Parathyroid adenoma (tissue), 2 donors: ENCODE measurements at regions not wholly inside any gene's neighbourhood (a gene's known extent, or its start where the extent isn't known, plus 50 kb on each side); places are given as distances from the start of the nearest gene placed in this dataset.
"Not testable (repeated sequence)": the region's sequence is repeated elsewhere in the genome, so short reads cannot be mapped to it uniquely, and the experiment has no call there.

ENCODE experiments used
- H2AFZ ChIP-seq: fragments of 300-600 bp; sonication (generic); one replicate; pipeline ENCODE4 v1.7.0; 2017; ENCODE audit warnings: antibody characterized with exemption, mild to moderate bottlenecking
- H3K27ac ChIP-seq: fragments of 300-600 bp; sonication (generic); one replicate; pipeline ENCODE4 v1.7.0; 2017
- H3K27me3 ChIP-seq: fragments of 300-600 bp; sonication (generic); one replicate; pipeline ENCODE4 v1.7.0; 2017; ENCODE audit warnings: low read length; ENCODE audit not compliant: control insufficient read depth, insufficient read depth
- H3K36me3 ChIP-seq: fragments of 300-600 bp; sonication (generic); one replicate; pipeline ENCODE4 v1.7.0; 2017; ENCODE audit warnings: low read length; ENCODE audit not compliant: control insufficient read depth, insufficient read depth
- H3K4me1 ChIP-seq: fragments of 300-600 bp; sonication (generic); one replicate; pipeline ENCODE4 v1.7.0; 2017; ENCODE audit warnings: control low read depth
- H3K4me2 ChIP-seq: fragments of 300-600 bp; sonication (generic); one replicate; pipeline ENCODE4 v1.7.0; 2017; ENCODE audit warnings: low read length
- H3K4me3 ChIP-seq: fragments of 300-600 bp; sonication (generic); one replicate; pipeline ENCODE4 v1.7.0; 2017; ENCODE audit warnings: low read depth, low read length
- H3K79me2 ChIP-seq: fragments of 300-600 bp; sonication (generic); one replicate; pipeline ENCODE4 v1.7.0; 2017; ENCODE audit warnings: control low read depth
- H3K9ac ChIP-seq: fragments of 300-600 bp; sonication (generic); one replicate; pipeline ENCODE4 v1.7.0; 2017; ENCODE audit warnings: mild to moderate bottlenecking
- H3K9me3 ChIP-seq: fragments of 300-600 bp; sonication (generic); one replicate; pipeline ENCODE4 v1.7.0; 2017; ENCODE audit warnings: low read length; ENCODE audit not compliant: control insufficient read depth
- TF ChIP-seq, protein P1 (sequence below): fragments of 300-600 bp; sonication (generic); IDR thresholded peaks from one replicate; pipeline ENCODE4 v1.7.0; 2017; ENCODE audit warnings: antibody characterized with exemption, mild to moderate bottlenecking
- donor health status: primary hyperparathyroidism.

DNA sequence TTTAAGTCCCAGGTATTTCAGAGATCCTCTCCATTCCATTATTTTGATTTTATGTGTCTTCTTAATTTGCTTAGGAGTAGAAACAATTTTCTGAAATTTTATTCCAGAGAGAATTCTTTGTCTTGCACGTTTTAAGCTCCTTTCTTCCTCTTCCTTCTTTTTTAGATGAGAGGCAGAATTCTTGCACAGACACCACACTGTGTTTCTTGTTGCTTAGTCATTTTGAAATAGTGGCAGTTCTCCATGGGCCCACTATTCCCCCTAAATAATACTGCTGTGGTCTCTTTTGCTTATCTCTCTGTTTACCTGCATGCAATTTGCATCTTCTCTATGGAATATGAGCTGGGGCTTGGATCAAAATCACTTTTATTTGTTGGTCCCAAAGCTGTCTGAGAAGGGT, 54.3 kb upstream of the WAC start:
- H3K4me1 ChIP-seq = no peaks in the 10 kb centered on the region
- H3K4me3 ChIP-seq = no peak overlapping the region
- no peak overlapping the region for H2AFZ ChIP-seq
- H3K36me3 ChIP-seq = no peaks in the 10 kb centered on the region
- no peaks in the 10 kb centered on the region for H3K9me3 ChIP-seq
- no peaks in the 10 kb centered on the region for H3K79me2 ChIP-seq
- TF ChIP-seq, protein P1, sequence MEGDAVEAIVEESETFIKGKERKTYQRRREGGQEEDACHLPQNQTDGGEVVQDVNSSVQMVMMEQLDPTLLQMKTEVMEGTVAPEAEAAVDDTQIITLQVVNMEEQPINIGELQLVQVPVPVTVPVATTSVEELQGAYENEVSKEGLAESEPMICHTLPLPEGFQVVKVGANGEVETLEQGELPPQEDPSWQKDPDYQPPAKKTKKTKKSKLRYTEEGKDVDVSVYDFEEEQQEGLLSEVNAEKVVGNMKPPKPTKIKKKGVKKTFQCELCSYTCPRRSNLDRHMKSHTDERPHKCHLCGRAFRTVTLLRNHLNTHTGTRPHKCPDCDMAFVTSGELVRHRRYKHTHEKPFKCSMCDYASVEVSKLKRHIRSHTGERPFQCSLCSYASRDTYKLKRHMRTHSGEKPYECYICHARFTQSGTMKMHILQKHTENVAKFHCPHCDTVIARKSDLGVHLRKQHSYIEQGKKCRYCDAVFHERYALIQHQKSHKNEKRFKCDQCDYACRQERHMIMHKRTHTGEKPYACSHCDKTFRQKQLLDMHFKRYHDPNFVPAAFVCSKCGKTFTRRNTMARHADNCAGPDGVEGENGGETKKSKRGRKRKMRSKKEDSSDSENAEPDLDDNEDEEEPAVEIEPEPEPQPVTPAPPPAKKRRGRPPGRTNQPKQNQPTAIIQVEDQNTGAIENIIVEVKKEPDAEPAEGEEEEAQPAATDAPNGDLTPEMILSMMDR = no peak
- H3K9ac ChIP-seq = no peak overlapping the region
- H3K27ac ChIP-seq = no peak overlapping the region
- no peaks in the 10 kb centered on the region for H3K27me3 ChIP-seq
- H3K4me2 ChIP-seq = no peak overlapping the region

DNA sequence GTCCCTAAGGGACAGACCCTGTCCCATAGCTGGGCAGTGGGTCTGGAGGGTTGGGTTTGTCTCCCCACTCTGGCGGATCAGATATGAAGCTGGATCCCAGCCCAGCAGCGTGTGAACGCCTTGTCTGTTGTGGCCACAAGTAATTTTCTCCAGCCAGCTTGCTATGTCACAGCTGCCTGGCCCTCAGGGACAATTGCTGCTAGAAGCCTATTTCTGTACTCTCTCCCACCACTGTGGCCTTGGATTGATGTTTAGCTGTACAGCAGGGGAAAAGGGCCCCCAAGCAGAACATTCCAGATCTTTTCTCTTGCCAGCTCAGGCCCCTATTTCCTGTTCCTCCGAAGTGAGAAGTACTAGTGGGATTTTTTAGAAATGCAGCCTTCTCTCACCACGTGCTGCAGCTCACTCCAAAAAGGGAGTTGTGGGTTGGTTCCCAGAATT, 53.5 kb upstream of the WAC start:
- Histone ChIP-seq H3K9me3 (no peaks in the 10 kb centered on the region), H3K4me3 (no peak overlapping the region), H3K36me3 (no peaks in the 10 kb centered on the region), H3K79me2 (no peaks in the 10 kb centered on the region), H3K27me3 (no peaks in the 10 kb centered on the region), H2AFZ (peak overlapping the region; percentile 33), H3K4me2 (no peak overlapping the region), H3K27ac (no peak overlapping the region), H3K4me1 (no peaks in the 10 kb centered on the region), H3K9ac (no peak overlapping the region)
- TF ChIP-seq, protein P1 = no peak

DNA sequence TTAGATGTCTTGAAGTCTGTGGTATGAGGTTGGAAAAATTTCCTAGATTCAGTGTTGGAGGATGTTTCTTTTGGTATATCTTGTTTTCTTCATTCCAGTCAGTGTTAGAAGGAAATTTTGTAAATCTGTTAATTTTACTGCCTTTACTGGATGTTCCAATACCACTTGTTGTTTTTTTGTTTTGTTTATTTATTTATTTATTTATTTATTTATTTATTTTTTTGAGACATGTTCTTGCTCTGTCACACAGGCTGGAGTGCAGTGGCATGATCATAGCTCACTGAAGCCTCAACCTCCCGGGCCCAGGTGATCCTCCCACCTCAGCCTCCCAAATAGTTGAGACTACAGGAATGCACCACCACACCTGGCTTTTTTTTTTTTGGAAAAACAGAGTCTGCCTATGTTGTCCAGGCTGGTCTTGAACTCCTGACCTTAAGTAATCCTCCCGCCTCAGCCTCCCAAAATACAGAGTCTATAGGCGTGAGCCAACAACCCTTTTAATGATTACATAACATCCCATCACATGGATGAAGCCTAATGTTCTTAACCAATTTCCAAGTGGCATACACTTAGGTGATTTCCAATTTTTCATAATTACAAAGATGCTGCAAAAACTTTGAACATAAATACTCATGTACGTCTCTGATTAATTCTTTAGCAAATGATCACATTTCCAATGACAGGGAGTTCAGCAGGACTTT, 52.8 kb upstream of the WAC start:
- H3K4me3 ChIP-seq = no peak overlapping the region
- no peaks in the 10 kb centered on the region for H3K36me3 ChIP-seq
- no peaks in the 10 kb centered on the region for H3K9me3 ChIP-seq
- H3K4me1 ChIP-seq = no peaks in the 10 kb centered on the region
- no peak overlapping the region for H3K9ac ChIP-seq
- peak overlapping the region; percentile 33 for H2AFZ ChIP-seq
- no peaks in the 10 kb centered on the region for H3K27me3 ChIP-seq
- H3K27ac ChIP-seq = no peak overlapping the region
- no peak overlapping the region for H3K4me2 ChIP-seq
- no peaks in the 10 kb centered on the region for H3K79me2 ChIP-seq
- TF ChIP-seq, protein P1 = no peak

DNA sequence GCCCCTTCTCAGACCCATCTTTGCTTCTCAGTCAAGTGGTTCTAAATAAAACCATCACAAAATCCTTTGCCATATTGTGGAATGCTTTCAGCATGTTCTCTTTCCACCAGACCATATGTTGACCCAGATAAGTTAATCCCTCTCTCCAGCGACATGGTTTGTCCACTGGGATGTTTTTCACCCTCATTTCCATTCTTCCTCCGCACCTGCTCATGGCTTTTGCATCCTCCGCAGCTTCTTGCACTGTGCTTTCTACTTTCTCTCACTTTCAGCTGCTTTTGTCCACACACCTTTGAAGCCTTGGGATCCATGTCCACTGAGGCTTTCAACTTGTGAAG, 52.3 kb upstream of the WAC start:
- Histone ChIP-seq H3K27ac (no peak overlapping the region), H3K79me2 (no peaks in the 10 kb centered on the region), H3K27me3 (no peaks in the 10 kb centered on the region), H3K36me3 (no peaks in the 10 kb centered on the region), H2AFZ (no peak overlapping the region), H3K4me3 (no peak overlapping the region), H3K4me2 (no peak overlapping the region), H3K9ac (no peak overlapping the region), H3K9me3 (no peaks in the 10 kb centered on the region), H3K4me1 (no peaks in the 10 kb centered on the region)
- TF ChIP-seq, protein P1 = no peak

DNA sequence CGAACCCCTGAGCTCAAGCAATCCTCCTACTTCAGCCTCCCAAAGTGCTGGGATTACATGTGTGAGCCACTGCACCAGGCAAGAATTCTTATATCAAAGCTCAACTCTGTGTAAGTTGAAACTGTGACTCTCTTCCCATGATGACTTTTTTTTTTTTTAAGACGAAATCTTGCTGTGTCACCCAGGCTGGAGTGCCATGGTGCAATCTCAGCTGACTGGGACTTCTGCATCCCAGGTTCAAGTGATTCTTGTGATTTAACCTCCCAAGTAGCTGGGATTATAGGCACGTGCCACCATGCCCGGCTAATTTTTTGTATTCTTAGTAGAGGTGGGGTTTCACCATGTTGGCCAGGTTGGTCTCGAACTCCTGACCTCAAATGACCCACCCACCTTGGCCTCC, 51.6 kb upstream of the WAC start:
- not testable (repeated sequence) for H3K79me2 ChIP-seq, H3K27ac ChIP-seq, H3K9ac ChIP-seq, H3K36me3 ChIP-seq, H3K27me3 ChIP-seq, H3K4me1 ChIP-seq, H2AFZ ChIP-seq, H3K9me3 ChIP-seq, H3K4me2 ChIP-seq, H3K4me3 ChIP-seq
